ENCODE measurements at regions not wholly inside any gene's neighbourhood (a gene's known extent, or its start where the extent isn't known, plus 50 kb on each side); places are given as distances from the start of the nearest gene placed in this dataset.

DNA sequence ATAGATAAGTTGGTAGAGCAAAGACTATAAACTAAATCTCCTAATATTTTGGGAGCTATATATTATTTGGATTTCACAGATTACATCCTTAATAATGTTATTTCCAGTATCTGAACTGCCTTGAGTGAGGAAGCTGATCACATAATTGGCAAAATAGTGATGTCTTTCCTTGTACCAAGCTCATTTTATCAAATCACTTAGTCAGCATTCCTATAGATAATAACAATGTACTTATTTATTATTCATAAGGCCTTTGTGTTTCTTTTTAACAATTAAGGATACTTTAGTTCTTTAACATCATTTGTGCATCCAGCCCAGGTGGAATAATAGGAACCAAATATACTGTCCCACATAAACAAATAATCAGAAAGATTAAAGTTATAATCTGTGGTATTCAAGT lies 1093.6 kb downstream of the PCDH18 start:
- H3K4me1 ChIP-seq: no peaks in the 10 kb centered on the region
- H3K4me3 ChIP-seq: no peak overlapping the region
- peaks cover 0 to 12% (median 4%) of the 10 kb centered on the region in 4 donors for H3K9me3 ChIP-seq
- H3K27ac ChIP-seq: no peak overlapping the region
- no peak for TF ChIP-seq EP300 (IDR thresholded peaks at IDR 0.05)
- H3K27me3 ChIP-seq: no peaks in the 10 kb centered on the region
- no peaks in the 10 kb centered on the region for H3K36me3 ChIP-seq
- no peak for DNase-seq
- intact Hi-C loops (cut with DNase I; ENCODE audit: low total_unique reads): no loop called here

- intact Hi-C loops (cut with DNase I; ENCODE audit: low total_unique reads): no loop called here
- no peak for DNase-seq
- no peaks in the 10 kb centered on the region for H3K9me3 ChIP-seq
- no peaks in the 10 kb centered on the region for H3K4me1 ChIP-seq
- H3K27me3 ChIP-seq: no peaks in the 10 kb centered on the region
- no peaks in the 10 kb centered on the region for H3K36me3 ChIP-seq
- H3K27ac ChIP-seq: no peak overlapping the region
- TF ChIP-seq EP300 (IDR thresholded peaks at IDR 0.05) (no peak), POLR2AphosphoS5 (IDR thresholded peaks at IDR 0.05) (no peak), CTCF (IDR thresholded peaks at IDR 0.05) (no peak), POLR2A (IDR thresholded peaks at IDR 0.05) (no peak)
- no peak overlapping the region for H3K4me3 ChIP-seq
These were observed 1108.2 kb downstream of the PCDH18 start for GRCh38 chr4:136424052-136424451.

GRCh38 chr4:136414981-136415380 lies 1117.3 kb downstream of the PCDH18 start:
- intact Hi-C loops (cut with DNase I; ENCODE audit: low total_unique reads): no loop called here
- no peaks in the 10 kb centered on the region for H3K27me3 ChIP-seq

DNA sequence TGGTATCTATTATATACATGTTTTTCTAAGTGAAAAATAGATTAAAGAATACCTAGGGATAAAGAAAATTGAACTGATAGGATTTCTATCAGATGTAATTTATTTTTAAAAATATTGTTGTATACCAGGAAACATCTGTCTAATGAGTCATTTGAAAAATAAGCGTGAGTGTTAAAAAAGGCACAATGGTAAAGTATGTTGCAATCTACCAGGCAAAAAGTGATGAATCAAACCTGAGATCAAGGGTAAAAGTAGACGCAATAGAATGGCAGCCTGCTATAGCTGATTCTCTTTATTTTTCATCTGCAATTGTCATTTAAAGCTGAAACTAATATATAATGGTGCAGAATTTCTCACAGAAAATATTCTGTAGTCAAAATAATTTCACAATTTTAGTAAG lies 1119.6 kb downstream of the PCDH18 start:
- Histone ChIP-seq H3K9me3 (no peaks in the 10 kb centered on the region), H3K27ac (no peak overlapping the region), H3K36me3 (no peaks in the 10 kb centered on the region), H3K4me1 (no peaks in the 10 kb centered on the region), H3K27me3 (no peaks in the 10 kb centered on the region), H3K4me3 (no peak overlapping the region)
- TF ChIP-seq CTCF (IDR thresholded peaks at IDR 0.05) (no peak), POLR2A (IDR thresholded peaks at IDR 0.05) (no peak), EP300 (IDR thresholded peaks at IDR 0.05) (no peak), POLR2AphosphoS5 (IDR thresholded peaks at IDR 0.05) (no peak)
- DNase-seq: no peak
- WGBS, 5 donors: 62 to 80% (median 69%) methylated on average over 2 of the region's 2 CpGs
- intact Hi-C loops (cut with DNase I; ENCODE audit: low total_unique reads): no loop called here

More at GRCh38 chr4:136414981-136415380, 1117.3 kb downstream of the PCDH18 start:
- TF ChIP-seq CTCF (IDR thresholded peaks at IDR 0.05) (no peak), POLR2A (IDR thresholded peaks at IDR 0.05) (no peak), POLR2AphosphoS5 (IDR thresholded peaks at IDR 0.05) (no peak), EP300 (IDR thresholded peaks at IDR 0.05) (no peak)
- no peak overlapping the region for H3K4me3 ChIP-seq
- no peaks in the 10 kb centered on the region for H3K36me3 ChIP-seq
- H3K27ac ChIP-seq: no peak overlapping the region
- no peaks in the 10 kb centered on the region for H3K4me1 ChIP-seq
- no peak for DNase-seq
- H3K9me3 ChIP-seq: no peaks in the 10 kb centered on the region

DNA sequence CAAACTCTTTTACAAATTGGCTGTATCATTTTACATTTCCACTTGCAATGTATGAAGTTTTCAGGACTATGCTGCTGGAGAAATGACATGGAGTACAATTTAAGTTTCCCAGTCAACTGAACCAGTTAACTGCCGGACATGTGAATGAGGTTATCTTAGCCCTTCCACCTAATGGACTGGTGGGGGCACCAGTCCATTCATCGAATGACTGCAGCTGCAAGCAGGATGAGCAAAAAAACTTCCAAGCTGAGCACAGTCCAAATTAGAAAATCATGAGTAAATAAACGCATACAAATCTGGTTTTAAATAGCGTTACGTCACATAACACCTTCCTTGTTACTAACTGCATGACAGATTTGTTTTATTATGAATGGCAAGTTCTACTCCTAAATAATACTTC lies 1131.5 kb downstream of the PCDH18 start:
- H3K36me3 ChIP-seq: no peaks in the 10 kb centered on the region
- H3K4me3 ChIP-seq: no peak overlapping the region
- H3K4me1 ChIP-seq: no peaks in the 10 kb centered on the region
- TF ChIP-seq CTCF (IDR thresholded peaks at IDR 0.05): no peak
- TF ChIP-seq POLR2A (IDR thresholded peaks at IDR 0.05): no peak
- no peak for TF ChIP-seq EP300 (IDR thresholded peaks at IDR 0.05)
- TF ChIP-seq POLR2AphosphoS5 (IDR thresholded peaks at IDR 0.05): no peak
- intact Hi-C loops (cut with DNase I; ENCODE audit: low total_unique reads): no loop called here
- WGBS, 5 donors: 82 to 85% (median 83%) methylated on average over 5 of the region's 5 CpGs
- H3K27ac ChIP-seq: no peak overlapping the region
- DNase-seq: no peak
- no peaks in the 10 kb centered on the region for H3K9me3 ChIP-seq
- H3K27me3 ChIP-seq: no peaks in the 10 kb centered on the region

All from stomach (tissue), 8 donors.